ENCODE measurements at regions not wholly inside any gene's neighbourhood (a gene's known extent, or its start where the extent isn't known, plus 50 kb on each side); places are given as distances from the start of the nearest gene placed in this dataset.

DNA sequence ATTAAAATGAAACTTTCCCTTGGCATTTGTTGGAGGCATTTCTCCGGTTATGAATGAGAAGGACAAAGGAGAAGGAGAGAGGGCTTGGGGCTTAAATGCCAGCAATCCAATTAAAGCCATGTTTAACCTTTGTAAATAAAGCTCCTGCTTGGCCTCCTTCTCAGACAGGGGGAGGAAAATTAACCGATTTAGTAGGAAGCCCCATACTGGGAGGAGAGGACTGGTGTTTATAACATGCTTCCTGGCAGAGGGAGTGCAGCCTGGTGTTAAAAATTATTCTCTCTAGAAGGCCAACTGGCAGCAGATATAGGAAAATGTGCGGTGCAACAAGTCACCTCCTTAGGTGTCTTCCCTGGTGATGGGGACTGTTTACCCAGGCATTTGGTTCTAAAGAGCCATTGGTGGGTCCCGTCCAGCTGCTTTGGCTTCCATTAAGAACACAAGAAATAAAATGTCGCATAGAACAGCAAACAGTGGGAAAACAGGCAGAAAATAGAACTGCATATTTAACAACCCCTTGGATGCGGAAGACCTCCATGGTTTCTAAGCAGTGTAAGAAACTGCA lies 846.5 kb downstream of the TYW1 start:
- DNase-seq (ENCODE audit: low read depth): no peak

- DNase-seq (ENCODE audit: low read depth): no peak
These were observed 847.0 kb downstream of the TYW1 start for GRCh38 chr7:67843615-67844014.

DNA sequence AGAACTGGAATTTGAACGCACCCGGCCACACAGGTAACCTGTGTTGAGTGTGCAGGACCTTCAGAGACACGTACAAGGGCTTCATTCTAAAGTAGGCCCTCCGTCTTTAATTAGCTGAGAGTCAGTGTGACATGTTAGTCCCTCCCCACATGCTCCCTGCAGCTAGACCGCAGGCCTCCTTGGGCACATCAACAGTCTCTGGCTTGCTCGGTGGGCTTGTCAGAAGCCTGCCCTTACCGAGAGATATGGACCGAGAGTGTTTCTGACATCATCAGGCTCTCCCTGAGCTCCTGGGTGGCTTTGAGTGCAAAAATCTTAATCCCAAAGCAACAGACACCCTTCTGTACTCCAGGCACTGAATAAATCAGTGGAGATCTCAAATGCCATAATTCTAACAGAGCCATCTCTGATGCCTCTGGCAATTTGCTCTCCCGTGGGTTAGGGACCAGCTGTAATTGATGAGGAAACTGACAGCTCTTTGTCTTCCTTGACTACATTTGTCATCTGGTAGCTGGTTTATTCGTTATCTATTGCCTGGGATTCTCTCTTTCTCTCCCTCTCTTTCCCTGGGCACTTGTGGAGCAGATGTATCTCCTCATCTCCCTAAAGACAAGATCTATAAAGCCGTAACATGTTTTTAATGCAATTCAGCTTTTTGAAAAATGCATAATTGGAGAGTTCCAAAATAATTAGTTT lies 850.6 kb downstream of the TYW1 start:
- no peak for DNase-seq (ENCODE audit: low read depth)

- DNase-seq (ENCODE audit: low read depth): no peak
These were observed 857.9 kb downstream of the TYW1 start for GRCh38 chr7:67854221-67855178.

- DNase-seq (ENCODE audit: low read depth): no peak
These were observed 858.7 kb downstream of the TYW1 start for GRCh38 chr7:67855322-67855721.

DNA sequence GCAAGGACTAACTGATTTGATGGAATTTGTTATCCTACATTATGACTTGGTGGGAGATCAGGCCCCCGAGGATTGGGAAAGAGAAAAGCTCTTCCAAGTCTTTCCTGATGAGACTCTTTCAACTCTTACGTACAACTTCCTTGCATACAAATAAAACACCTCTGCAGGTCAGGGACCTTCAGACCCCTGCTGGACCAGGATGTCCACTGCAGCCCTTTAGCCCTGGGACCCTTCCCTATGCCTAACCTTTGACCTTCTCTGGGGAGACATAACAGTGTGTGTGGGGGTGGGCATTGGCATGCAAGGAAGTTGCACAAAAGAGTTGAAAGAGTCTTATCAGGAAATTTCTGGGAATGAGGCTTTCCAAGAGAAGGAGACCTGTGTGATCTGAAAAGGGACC lies 859.4 kb downstream of the TYW1 start:
- DNase-seq (ENCODE audit: low read depth): no peak

DNA sequence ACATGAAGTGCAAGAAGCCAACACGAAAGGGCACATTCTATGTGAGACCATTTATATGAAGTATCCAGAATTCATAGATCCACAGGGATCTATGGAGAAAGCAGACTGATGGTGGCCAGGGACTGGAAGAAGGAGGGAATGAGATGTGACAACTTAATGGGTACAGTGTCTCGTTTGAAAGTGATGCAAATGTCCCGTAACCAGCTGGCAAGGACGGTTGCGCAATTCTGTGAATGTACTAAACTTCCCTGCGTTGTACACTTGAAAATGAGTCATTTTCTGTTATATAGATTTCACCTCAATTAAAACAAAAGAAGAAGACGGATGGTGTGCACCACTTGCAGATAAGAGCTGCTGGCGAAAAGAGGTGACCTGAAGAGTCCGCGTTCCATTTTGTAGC lies 861.1 kb downstream of the TYW1 start:
- no peak for DNase-seq (ENCODE audit: low read depth)

DNA sequence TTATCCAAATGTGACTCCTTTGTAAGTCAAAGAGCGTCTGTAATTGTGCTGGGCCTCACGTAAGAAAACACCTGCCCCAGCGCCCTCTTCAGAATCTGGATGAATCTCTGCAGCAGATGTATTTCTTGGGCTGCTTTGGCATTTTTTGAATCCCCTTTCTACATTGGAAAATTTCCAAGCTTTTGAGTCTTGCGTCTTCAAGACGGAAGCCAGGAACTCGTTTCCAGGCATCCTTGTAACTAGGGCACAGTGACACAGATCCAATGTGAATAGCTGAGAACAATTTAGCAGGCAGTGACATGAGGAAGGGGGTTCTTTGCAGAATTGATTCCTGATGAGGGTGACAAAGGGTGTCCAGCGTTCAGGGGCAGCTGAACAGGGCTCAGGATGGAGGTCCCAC lies 862.3 kb downstream of the TYW1 start:
- no peak for DNase-seq (ENCODE audit: low read depth)

DNA sequence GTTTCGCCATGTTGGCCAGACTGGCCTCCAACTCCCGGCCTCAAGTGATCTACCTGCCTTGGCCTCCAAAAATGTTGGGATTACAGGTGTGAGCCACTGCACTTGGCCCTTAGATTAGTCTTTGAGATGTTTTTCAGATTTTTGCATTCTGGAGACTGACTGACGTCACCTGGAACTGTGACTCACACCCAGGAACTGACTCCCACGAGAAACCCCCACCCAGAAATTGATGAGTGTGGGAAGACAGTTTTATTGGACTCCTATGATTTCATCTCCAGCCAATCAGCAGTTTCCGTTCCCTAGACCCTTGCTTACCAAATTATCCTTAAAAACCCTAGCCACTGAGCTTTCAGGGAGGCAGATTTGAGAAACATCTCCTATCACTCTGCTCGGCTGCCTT lies 867.3 kb downstream of the TYW1 start:
- DNase-seq (ENCODE audit: low read depth): no peak

DNA sequence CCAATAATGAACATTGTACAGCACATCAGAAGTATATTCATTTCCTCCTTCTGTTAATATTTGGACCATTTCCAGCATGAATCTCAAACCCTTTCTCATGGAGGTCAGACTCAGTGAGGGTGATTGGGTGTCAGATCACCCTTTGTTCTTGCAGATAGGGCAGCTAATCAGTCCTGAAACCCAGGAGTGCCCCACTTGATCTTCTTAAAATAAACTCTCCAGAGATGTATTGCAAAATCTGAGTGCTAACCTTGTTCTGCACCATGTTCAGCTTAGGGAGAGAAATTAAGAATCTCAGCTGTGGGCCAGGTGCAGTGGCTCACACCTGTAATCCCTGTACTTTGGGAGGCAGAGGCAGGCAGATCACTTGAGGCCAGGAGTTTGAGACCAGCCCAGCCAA lies 869.4 kb downstream of the TYW1 start:
- DNase-seq (ENCODE audit: low read depth): no peak

DNA sequence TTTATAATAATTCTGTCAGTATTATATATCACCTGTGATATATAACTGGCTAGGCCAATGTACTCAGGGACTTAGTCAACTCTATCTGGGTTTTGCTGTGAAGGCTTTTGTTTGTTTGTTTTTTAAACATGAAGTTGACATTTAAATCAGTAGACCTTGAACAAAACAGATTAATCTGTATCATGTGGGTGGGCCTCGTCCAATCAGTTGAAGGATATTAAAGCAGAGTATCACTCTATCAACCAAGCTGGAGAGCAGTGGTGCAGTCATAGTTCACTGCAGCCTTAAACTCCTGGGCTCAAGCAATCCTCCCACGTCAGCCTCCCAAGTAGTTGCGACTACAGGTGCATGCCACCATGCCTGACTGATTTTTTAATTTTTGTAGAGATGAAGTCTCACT lies 870.2 kb downstream of the TYW1 start:
- DNase-seq (ENCODE audit: low read depth): no peak

DNA sequence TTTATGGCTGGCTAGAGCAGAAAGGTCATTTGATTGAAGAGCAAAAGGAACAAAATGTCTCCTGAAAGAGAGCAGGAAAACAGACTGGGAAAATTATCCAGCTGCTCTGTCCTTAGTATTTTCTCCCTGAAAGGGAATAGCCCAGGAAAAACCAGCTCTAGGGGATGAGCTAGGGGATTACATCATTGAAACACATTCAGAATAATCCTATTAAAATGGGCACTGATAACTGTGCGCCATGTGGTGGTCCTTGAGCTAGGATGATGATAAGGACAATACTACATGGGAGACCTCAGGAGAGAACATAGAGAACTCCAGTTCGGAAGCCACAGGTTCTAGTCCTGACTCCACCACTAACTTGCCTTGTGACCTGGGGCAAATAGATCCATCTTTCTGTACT lies 873.8 kb downstream of the TYW1 start:
- DNase-seq (ENCODE audit: low read depth): no peak

DNA sequence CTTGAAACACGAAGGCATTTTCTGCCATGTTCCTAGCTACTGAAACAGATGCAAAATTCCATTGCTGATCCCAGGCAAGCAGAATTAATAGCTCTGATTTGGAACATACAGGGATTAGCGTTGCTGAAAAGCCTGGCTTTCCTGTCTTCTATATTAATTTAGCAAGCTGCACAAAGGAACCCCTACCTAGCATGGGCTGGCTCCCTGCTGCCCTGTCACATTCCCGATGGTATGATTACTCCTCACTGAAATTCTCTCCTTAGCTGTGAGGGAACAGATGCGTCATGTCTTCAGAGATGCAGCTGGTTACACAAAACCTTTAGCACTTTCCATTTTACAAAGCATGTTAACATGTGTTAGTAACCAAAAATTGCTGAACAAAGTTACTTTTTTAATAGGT lies 878.9 kb downstream of the TYW1 start:
- DNase-seq (ENCODE audit: low read depth): no peak

DNA sequence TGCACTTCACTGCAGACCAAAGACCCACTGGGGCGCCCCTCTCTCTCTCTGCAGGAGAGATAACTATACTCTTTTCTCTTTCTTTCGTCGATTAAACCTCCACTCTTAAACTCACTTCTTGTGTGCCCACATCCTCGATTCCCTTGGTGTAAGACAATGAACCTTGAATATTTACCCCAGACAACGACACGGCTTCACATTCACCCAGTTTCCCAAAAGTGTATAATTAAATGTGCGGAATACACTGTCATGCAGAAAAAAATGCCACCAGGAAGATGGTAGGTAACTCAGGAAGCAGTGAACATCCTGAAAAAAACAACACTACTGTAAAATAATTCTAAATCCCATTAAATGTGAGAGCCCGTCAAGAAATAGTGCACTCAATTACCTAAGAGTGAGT lies 882.2 kb downstream of the TYW1 start:
- DNase-seq (ENCODE audit: low read depth): no peak

DNA sequence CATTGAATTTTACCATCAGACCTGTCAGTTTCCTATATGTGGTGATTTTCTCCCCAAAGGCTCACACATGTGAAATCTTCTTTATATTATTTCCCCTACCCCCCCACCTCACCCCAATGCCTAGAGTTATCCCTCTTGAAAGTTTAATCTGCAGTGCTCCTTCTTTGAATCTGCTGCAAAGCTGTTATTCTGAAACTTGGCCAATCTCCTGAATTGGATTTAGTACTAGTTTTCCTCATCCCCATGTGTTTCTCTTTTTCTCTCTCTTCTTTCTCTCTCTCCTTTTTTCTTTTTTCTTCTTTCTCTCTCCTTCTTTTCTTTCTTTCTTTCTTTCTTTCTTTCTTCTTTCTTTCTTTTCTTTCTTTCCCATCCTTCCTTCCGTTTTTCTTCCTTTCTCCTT lies 886.2 kb downstream of the TYW1 start:
- DNase-seq (ENCODE audit: low read depth): no peak

- no peak for DNase-seq (ENCODE audit: low read depth)
These were observed 893.7 kb downstream of the TYW1 start for GRCh38 chr7:67890316-67890715.

DNA sequence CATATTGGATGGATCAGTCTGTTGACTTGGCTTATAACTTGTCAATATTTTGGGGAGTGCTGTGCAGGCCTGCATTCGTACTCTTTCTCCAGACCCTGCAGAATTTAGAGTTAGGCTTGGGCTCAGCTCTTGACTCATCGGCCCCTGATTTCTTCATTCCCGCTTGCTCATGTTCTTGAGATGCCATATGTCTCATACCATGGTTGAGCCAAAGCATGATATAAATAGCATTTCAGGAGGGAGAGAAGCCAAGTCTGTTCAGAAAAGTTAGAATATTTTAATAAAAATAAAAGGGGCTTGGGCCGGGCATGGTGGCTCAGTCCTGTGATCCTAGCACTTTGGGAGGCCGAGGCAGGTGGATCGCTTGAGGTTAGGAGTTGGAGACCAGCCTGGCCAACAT lies 898.1 kb downstream of the TYW1 start:
- no peak for DNase-seq (ENCODE audit: low read depth)

DNA sequence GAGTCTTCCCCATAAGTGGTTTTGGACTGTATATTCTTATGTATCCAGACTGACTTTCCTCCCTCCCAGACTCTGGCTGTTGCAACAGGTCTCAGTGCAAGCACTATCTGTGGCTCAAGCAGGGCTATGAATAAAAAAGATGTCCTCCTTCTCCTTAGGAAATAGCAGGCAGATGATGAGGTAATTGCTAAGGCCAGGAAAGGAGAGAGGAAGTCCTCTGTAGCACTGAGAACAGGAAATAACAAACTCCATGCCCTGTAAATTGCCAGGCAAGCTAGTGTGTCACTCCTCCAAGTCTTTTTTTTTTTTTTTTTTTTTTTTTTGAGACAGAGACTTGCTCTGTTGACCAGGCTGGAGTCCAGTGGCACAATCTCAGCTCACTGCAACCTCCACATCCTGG lies 900.1 kb downstream of the TYW1 start:
- no peak for DNase-seq (ENCODE audit: low read depth)

DNA sequence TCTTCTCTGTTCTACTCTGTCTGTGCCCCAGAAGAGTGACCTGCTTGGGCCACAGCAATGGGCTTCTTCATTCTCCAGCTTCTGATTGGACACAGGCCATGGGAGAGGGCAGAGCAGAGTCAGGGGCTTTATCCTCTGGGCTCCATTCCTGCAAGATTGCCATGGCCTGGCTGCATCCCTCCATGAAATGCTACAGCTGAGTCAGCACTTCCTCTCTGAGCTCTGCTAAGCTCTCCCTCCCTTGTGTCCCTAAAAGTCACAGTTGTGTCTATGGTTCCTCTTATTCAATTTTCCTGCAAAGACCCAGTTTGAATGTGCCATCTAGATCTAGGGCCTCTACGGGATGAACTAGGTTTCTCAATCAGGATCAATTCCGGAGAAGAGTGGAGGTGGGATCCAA lies 903.8 kb downstream of the TYW1 start:
- DNase-seq (ENCODE audit: low read depth): no peak

DNA sequence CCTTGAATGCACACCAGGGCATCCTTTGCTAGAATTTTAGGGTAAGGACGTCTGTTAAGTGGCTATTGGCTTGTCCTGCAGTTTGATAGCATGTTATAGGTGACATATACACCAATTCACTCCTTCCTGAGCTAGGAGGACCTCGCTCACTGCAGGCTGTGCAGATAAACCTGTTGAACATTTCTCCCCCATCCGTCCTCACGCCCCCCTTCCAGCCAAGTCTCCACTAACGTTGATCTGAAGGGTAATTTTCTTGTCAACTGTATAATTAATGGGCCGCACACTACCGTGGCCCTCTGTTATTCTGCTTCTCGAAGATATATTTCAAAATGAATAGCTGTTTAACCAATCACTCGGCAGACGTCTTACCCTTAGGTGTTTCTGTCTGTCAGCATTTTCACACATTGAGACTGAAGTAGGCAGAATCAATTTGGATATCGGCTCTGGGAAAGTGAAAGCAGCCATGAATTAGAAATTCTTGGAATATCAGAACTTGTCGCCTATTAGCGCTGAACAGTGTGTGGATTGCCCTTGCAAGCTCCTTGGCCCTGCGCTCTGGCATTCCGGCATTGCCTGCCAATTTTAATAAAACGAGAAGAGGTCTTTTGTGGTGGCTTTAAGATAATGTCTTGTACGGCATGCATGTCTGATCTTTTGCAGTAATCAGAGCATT lies 905.3 kb downstream of the TYW1 start:
- DNase-seq (ENCODE audit: low read depth): no peak

DNA sequence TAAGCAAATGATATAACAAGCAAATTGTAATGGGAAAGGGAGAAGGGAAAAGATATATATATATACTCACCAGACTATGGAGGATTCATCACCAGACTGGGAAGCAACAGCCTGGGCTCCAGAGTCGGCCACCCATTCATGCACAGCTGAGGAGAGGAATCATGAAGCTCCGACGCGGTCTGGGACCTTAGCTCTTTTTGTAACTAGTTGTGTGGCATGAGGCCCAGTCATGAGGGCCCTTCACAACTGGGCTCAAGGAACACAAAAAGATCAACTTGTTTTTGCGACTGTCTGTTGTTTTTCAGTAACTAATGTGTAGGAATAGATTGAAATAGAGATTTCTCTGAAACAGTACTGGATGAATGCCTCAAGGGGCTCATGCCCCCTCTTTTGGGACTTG lies 911.2 kb downstream of the TYW1 start:
- no peak for DNase-seq (ENCODE audit: low read depth)

DNA sequence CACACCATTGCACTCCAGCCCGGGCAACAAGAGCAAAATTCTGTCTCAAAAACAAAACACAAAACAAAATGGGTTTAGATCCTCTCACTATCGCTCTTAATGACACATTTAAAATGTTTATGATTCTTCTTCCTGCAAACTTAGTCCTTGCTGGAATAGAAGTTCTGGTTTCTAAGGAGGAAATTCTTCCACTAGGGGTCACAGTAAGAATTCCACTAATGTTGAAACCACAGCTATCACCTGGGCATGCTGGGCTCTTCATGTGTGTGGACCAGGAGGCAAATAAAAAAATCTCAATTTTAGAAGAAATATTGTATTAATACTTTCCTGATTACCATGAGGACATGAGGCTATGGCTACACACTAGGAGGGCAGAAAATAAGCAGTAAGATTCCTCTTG lies 915.8 kb downstream of the TYW1 start:
- DNase-seq (ENCODE audit: low read depth): no peak

DNA sequence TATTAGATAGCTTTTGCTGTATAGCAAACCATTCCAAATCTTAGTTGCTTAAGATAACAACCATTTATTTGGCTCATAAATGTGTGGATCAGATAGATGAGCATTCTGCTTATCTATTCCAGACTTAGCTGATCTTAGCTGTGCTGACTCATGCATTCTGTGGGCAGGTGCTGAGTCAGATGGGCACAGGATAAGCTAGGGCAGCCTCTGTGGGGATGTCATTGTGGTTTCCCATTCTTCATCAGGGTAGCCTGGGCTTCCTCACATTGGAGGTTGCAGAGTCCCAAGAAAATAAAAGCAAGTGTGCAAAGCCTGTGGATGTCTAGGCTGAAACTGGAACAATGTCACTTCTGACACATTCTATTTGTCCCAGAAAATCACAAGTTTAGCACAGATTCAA lies 917.0 kb downstream of the TYW1 start:
- DNase-seq (ENCODE audit: low read depth): no peak
